CD14-positive monocyte (primary cell): ENCODE measurements at regions not wholly inside any gene's neighbourhood (a gene's known extent, or its start where the extent isn't known, plus 50 kb on each side); places are given as distances from the start of the nearest gene placed in this dataset.
"Not testable (repeated sequence)": the region's sequence is repeated elsewhere in the genome, so short reads cannot be mapped to it uniquely, and the experiment has no call there.

Experiments
- DNase-seq, 3 donors: peaks; one replicate each; pipeline ENCODE4 v3.0.0-alpha.2; 2011 to 2022
- H2AFZ ChIP-seq: 2 replicates; pipeline ENCODE4 v1.6.0; 2012; ENCODE audit warnings: mild to moderate bottlenecking, low read depth, low read length, inconsistent platforms; ENCODE audit not compliant: insufficient read depth, poor library complexity, severe bottlenecking
- H3K27ac ChIP-seq, 2 donors: 1 replicate in 1 of 2; 2 replicates in 1 of 2; pipeline ENCODE4 v1.5.1; 2012 to 2013; ENCODE audit warnings: low read length in 2 of 2, control low read depth in 1 of 2, inconsistent platforms in 1 of 2, low read depth in 1 of 2, mild to moderate bottlenecking in 1 of 2
- H3K27me3 ChIP-seq, 2 donors: one replicate each; pipeline versions ENCODE4 v1.6.0 to v1.6.1; 2011 to 2013; ENCODE audit warnings: low read length in 2 of 2; ENCODE audit not compliant: control insufficient read depth in 2 of 2, insufficient read depth in 2 of 2
- H3K36me3 ChIP-seq, 2 donors: replicated peaks in 1 of 2; 1 replicate in 1 of 2; 2 replicates in 1 of 2; pipeline versions ENCODE4 v1.5.1 to v1.6.1; 2012 to 2013; ENCODE audit warnings: low read length in 2 of 2, control low read depth in 1 of 2, inconsistent platforms in 1 of 2, mild to moderate bottlenecking in 1 of 2; ENCODE audit not compliant: insufficient read depth in 2 of 2, control insufficient read depth in 1 of 2
- H3K4me1 ChIP-seq, 2 donors: 1 replicate in 1 of 2; 2 replicates in 1 of 2; pipeline versions ENCODE4 v1.5.1 to v1.6.1; 2012 to 2013; ENCODE audit warnings: low read length in 2 of 2, control low read depth in 1 of 2, inconsistent platforms in 1 of 2, mild to moderate bottlenecking in 1 of 2, moderate library complexity in 1 of 2; ENCODE audit not compliant: insufficient read depth in 2 of 2, control insufficient read depth in 1 of 2
- H3K4me2 ChIP-seq: replicated peaks from 2 replicates; pipeline ENCODE3; 2012; ENCODE audit warnings: low read length, moderate library complexity, mild to moderate bottlenecking; ENCODE audit not compliant: poor library complexity, severe bottlenecking; ENCODE audit errors: extremely low read depth
- H3K4me3 ChIP-seq, 3 experiments: fragments of 200-600 bp in 1 of 3; sonication (generic) in 1 of 3; replicated peaks in 1 of 3; 1 replicate in 2 of 3; 2 replicates in 1 of 3; pipeline ENCODE4 v1.5.1; 2011 to 2013; ENCODE audit warnings: low read length in 3 of 3, mild to moderate bottlenecking in 3 of 3, control low read depth in 2 of 3, low read depth in 2 of 3, inconsistent platforms in 1 of 3, moderate library complexity in 1 of 3
- H3K79me2 ChIP-seq: 2 replicates; pipeline ENCODE4 v1.6.0; 2012; ENCODE audit warnings: mild to moderate bottlenecking, control low read depth, inconsistent platforms, low read length, moderate library complexity; ENCODE audit not compliant: insufficient read depth
- H3K9ac ChIP-seq: 2 replicates; pipeline ENCODE4 v1.6.0; 2017; ENCODE audit warnings: low read length, mild to moderate bottlenecking; ENCODE audit not compliant: insufficient read depth, poor library complexity, severe bottlenecking
- H3K9me3 ChIP-seq, 2 donors: replicated peaks in 1 of 2; 1 replicate in 1 of 2; 2 replicates in 1 of 2; pipeline versions ENCODE4 v1.5.1 to v1.6.1; 2012 to 2013; ENCODE audit warnings: low read length in 2 of 2, control low read depth in 1 of 2; ENCODE audit not compliant: control insufficient read depth in 1 of 2, insufficient read depth in 1 of 2
- H4K20me1 ChIP-seq: 2 replicates; pipeline ENCODE4 v1.6.0; 2012; ENCODE audit warnings: mild to moderate bottlenecking, low read length, control low read depth, moderate library complexity; ENCODE audit not compliant: insufficient read depth
- H3K27ac Mint-ChIP-seq, 7 donors: one replicate each; pipeline ENCODE4 v1.8.0; 2020; ENCODE audit warnings: mild to moderate bottlenecking in 7 of 7, mixed read lengths in 7 of 7, moderate library complexity in 6 of 7, inconsistent platforms in 2 of 7
- H3K27me3 Mint-ChIP-seq, 3 donors: one replicate each; pipeline ENCODE4 v1.8.0; 2021 to 2022; ENCODE audit warnings: low read depth in 3 of 3, mild to moderate bottlenecking in 3 of 3, mixed read lengths in 3 of 3, moderate library complexity in 3 of 3, inconsistent platforms in 1 of 3
- H3K36me3 Mint-ChIP-seq, 2 donors: one replicate each; pipeline ENCODE4 v1.8.0; 2020; ENCODE audit warnings: mixed read lengths in 2 of 2, inconsistent platforms in 1 of 2, mild to moderate bottlenecking in 1 of 2
- H3K4me1 Mint-ChIP-seq: one replicate; pipeline ENCODE4 v1.8.0; 2020; ENCODE audit warnings: mild to moderate bottlenecking, mixed read lengths
- H3K4me3 Mint-ChIP-seq, 2 donors: one replicate each; pipeline ENCODE4 v1.8.0; 2020; ENCODE audit warnings: mild to moderate bottlenecking in 2 of 2, mixed read lengths in 2 of 2, moderate library complexity in 1 of 2
- H3K9me3 Mint-ChIP-seq, 7 donors: one replicate each; pipeline ENCODE4 v1.8.0; 2020 to 2022; ENCODE audit warnings: mixed read lengths in 7 of 7, mild to moderate bottlenecking in 6 of 7, moderate library complexity in 6 of 7, inconsistent platforms in 2 of 7
- WGBS: methylation state at CpG from one replicate; pipeline ENCODE4 v1.1.5; 2013; ENCODE audit warnings: missing lambda C conversion rate; ENCODE audit not compliant: insufficient coverage; 5-methylcytosine and 5-hydroxymethylcytosine counted together
- intact Hi-C, 2 donors: fragments of 100-400 bp; cut with micrococcal nuclease; formaldehyde crosslinking; loops; one replicate each; pipeline versions ENCODE4 v1.15.0 to v1.15.1; 2023
- TF ChIP-seq, protein P1 (sequence below): fragments of 200-600 bp; IDR thresholded peaks from one replicate; pipeline ENCODE4 v1.8.0; 2022; ENCODE audit warnings: antibody characterized with exemption, mild to moderate bottlenecking

GRCh38 chr12:17016116-17016864 lies 410.3 kb upstream of the LMO3 start:
- Histone ChIP-seq H3K4me2 (no peak overlapping the region), H3K27me3 (no peaks in the 10 kb centered on the region), H3K4me3 (no peak overlapping the region), H3K36me3 (no peaks in the 10 kb centered on the region), H3K4me1 (no peaks in the 10 kb centered on the region), H3K79me2 (no peaks in the 10 kb centered on the region), H2AFZ (no peak overlapping the region), H3K27ac (no peak overlapping the region), H4K20me1 (no peaks in the 10 kb centered on the region), H3K9me3 (peaks cover 15 to 16% of the 10 kb centered on the region in 2 donors), H3K9ac (no peak overlapping the region)
- H3K4me1 Mint-ChIP-seq = no peaks in the 10 kb centered on the region
- H3K4me3 Mint-ChIP-seq = no peak overlapping the region
- H3K36me3 Mint-ChIP-seq = no peaks in the 10 kb centered on the region
- no peak overlapping the region for H3K27ac Mint-ChIP-seq
- H3K9me3 Mint-ChIP-seq = peaks cover 7 to 20% (median 16%) of the 10 kb centered on the region in 7 donors
- H3K27me3 Mint-ChIP-seq = no peaks in the 10 kb centered on the region
- DNase-seq = no peak
- TF ChIP-seq, protein P1, sequence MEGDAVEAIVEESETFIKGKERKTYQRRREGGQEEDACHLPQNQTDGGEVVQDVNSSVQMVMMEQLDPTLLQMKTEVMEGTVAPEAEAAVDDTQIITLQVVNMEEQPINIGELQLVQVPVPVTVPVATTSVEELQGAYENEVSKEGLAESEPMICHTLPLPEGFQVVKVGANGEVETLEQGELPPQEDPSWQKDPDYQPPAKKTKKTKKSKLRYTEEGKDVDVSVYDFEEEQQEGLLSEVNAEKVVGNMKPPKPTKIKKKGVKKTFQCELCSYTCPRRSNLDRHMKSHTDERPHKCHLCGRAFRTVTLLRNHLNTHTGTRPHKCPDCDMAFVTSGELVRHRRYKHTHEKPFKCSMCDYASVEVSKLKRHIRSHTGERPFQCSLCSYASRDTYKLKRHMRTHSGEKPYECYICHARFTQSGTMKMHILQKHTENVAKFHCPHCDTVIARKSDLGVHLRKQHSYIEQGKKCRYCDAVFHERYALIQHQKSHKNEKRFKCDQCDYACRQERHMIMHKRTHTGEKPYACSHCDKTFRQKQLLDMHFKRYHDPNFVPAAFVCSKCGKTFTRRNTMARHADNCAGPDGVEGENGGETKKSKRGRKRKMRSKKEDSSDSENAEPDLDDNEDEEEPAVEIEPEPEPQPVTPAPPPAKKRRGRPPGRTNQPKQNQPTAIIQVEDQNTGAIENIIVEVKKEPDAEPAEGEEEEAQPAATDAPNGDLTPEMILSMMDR = no peak
- intact Hi-C loops = no loop called here
- 88% methylated on average over 5 of the region's 7 CpGs for WGBS

DNA sequence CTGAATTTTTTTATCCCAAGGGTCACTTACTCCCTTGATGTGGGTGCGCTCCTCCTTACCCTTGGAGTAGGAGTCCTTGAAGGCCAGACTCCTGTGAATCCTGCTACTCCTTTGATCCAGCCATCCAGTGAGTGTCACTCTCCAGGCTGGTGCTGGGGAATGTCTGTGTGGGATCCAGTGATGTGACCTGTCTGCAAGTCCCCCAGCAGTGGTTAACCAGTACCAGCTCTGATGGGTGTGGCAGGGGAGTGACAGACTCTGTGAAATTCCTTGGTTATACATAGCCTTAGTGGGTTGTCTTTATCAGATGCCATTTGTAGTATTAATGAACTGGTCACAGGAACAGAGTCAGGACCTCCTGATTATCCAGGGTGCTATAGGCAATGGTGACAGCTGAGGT lies 409.5 kb upstream of the LMO3 start:
- Histone ChIP-seq H3K27ac (no peak overlapping the region), H3K4me1 (no peaks in the 10 kb centered on the region), H4K20me1 (no peaks in the 10 kb centered on the region), H3K79me2 (no peaks in the 10 kb centered on the region), H3K36me3 (no peaks in the 10 kb centered on the region), H3K4me3 (no peak overlapping the region), H3K27me3 (no peaks in the 10 kb centered on the region), H2AFZ (no peak overlapping the region), H3K9ac (no peak overlapping the region), H3K4me2 (no peak overlapping the region), H3K9me3 (peaks cover 15 to 16% of the 10 kb centered on the region in 2 donors)
- TF ChIP-seq, protein P1 = no peak
- Mint-ChIP-seq H3K9me3 (peaks cover 7 to 21% (median 18%) of the 10 kb centered on the region in 7 donors), H3K27ac (no peak overlapping the region), H3K27me3 (peaks cover 0 to 3% (median 0%) of the 10 kb centered on the region in 3 donors), H3K4me1 (no peaks in the 10 kb centered on the region), H3K4me3 (no peak overlapping the region), H3K36me3 (no peaks in the 10 kb centered on the region)
- intact Hi-C loops = no loop called here
- WGBS = 100% methylated on average over 1 of the region's 1 CpG
- no peak for DNase-seq

DNA sequence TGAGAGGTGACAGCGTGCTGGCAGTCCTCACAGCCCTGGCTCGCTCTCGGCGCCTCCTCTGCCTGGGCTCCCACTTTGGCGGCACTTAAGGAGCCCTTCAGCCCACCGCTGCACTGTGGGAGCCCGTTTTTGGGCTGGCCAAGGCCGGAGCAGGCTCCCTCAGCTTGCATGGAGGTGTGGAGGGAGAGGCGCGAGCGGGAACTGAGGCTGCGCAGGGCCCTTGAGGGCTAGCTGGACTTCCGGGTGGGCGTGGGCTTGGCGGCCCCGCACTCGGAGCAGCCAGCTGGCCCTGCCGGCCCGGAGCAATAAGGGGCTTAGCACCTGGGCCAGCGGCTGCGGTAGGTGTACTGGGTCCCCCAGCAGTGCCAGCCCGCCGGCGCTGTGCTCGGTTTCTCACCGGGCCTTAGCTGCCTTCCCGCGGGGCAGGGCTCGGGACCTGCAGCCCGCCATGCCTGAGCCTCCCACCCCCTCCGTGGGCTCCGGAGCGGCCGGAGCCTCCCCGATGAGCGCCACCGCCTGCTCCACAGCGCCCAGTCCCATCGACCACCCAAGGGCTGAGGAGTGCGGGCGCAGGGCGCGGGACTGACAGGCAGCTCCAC lies 401.6 kb upstream of the LMO3 start:
- H3K27ac ChIP-seq, H3K9ac ChIP-seq, H3K27me3 ChIP-seq, H3K36me3 Mint-ChIP-seq, H3K27ac Mint-ChIP-seq, H3K4me2 ChIP-seq, H4K20me1 ChIP-seq, H3K79me2 ChIP-seq, intact Hi-C loops, H3K4me1 Mint-ChIP-seq, H3K27me3 Mint-ChIP-seq, H3K36me3 ChIP-seq, H3K4me3 ChIP-seq, DNase-seq, H3K4me3 Mint-ChIP-seq, H2AFZ ChIP-seq, H3K4me1 ChIP-seq: not testable (repeated sequence)
- WGBS = 98% methylated on average over 38 of the region's 43 CpGs
- H3K9me3 Mint-ChIP-seq = peaks cover 5 to 15% (median 7%) of the 10 kb centered on the region in 7 donors
- H3K9me3 ChIP-seq = peaks cover 0 to 12% of the 10 kb centered on the region in 2 donors
